ENCODE measurements at regions not wholly inside any gene's neighbourhood (a gene's known extent, or its start where the extent isn't known, plus 50 kb on each side); places are given as distances from the start of the nearest gene placed in this dataset.

- Mint-ChIP-seq H3K4me3 (peak overlapping the region; percentile 28), H3K27me3 (peaks cover 14% of the 10 kb centered on the region), H3K4me1 (no peaks in the 10 kb centered on the region), H3K9me3 (peaks cover 5% of the 10 kb centered on the region), H3K27ac (no peak overlapping the region), H3K36me3 (peaks cover 8% of the 10 kb centered on the region)
- ATAC-seq: no peak
Observed at GRCh38 chr4:153110739-153111138, 93.5 kb upstream of the TRIM2 start.

- Mint-ChIP-seq H3K27me3 (peaks cover 6% of the 10 kb centered on the region), H3K36me3 (peaks cover 8% of the 10 kb centered on the region), H3K4me3 (no peak overlapping the region), H3K4me1 (no peaks in the 10 kb centered on the region), H3K9me3 (peaks cover 5% of the 10 kb centered on the region), H3K27ac (no peak overlapping the region)
- ATAC-seq: no peak
Observed at GRCh38 chr4:153111426-153112040, 92.7 kb upstream of the TRIM2 start.

- Mint-ChIP-seq H3K4me3 (no peak overlapping the region), H3K36me3 (peaks cover 8% of the 10 kb centered on the region)
- peak; percentile 63 for ATAC-seq
Observed at GRCh38 chr4:153112041-153112441, 92.2 kb upstream of the TRIM2 start.

GRCh38 chr4:153113061-153113837, 91.0 kb upstream of the TRIM2 start:
- no peak for ATAC-seq
- H3K27me3 Mint-ChIP-seq: no peaks in the 10 kb centered on the region
- H3K4me1 Mint-ChIP-seq: no peaks in the 10 kb centered on the region
- H3K36me3 Mint-ChIP-seq: peaks cover 8% of the 10 kb centered on the region
- H3K4me3 Mint-ChIP-seq: no peak overlapping the region
- peaks cover 5% of the 10 kb centered on the region for H3K9me3 Mint-ChIP-seq
- no peak overlapping the region for H3K27ac Mint-ChIP-seq

More at GRCh38 chr4:153112041-153112441, 92.2 kb upstream of the TRIM2 start:
- peaks cover under 1% of the 10 kb centered on the region for H3K27me3 Mint-ChIP-seq
- H3K27ac Mint-ChIP-seq: no peak overlapping the region
- H3K9me3 Mint-ChIP-seq: peaks cover 5% of the 10 kb centered on the region
- H3K4me1 Mint-ChIP-seq: no peaks in the 10 kb centered on the region

GRCh38 chr4:153113838-153114105, 90.5 kb upstream of the TRIM2 start:
- Mint-ChIP-seq H3K27ac (no peak overlapping the region), H3K36me3 (peaks cover 8% of the 10 kb centered on the region), H3K9me3 (peaks cover 5% of the 10 kb centered on the region), H3K4me3 (no peak overlapping the region), H3K4me1 (no peaks in the 10 kb centered on the region), H3K27me3 (no peaks in the 10 kb centered on the region)
- ATAC-seq: no peak

GRCh38 chr4:153114771-153115321, 89.4 kb upstream of the TRIM2 start:
- H3K9me3 Mint-ChIP-seq: peaks cover 2% of the 10 kb centered on the region
- ATAC-seq: no peak
- H3K36me3 Mint-ChIP-seq: peaks cover 8% of the 10 kb centered on the region
- H3K4me1 Mint-ChIP-seq: no peaks in the 10 kb centered on the region
- no peaks in the 10 kb centered on the region for H3K27me3 Mint-ChIP-seq
- no peak overlapping the region for H3K27ac Mint-ChIP-seq
- no peak overlapping the region for H3K4me3 Mint-ChIP-seq

GRCh38 chr4:153115322-153116290, 88.6 kb upstream of the TRIM2 start:
- H3K9me3 Mint-ChIP-seq: no peaks in the 10 kb centered on the region
- peaks cover 5% of the 10 kb centered on the region for H3K36me3 Mint-ChIP-seq
- peak; percentile 88 for ATAC-seq
- H3K27ac Mint-ChIP-seq: no peak overlapping the region
- no peaks in the 10 kb centered on the region for H3K4me1 Mint-ChIP-seq
- H3K27me3 Mint-ChIP-seq: no peaks in the 10 kb centered on the region
- no peak overlapping the region for H3K4me3 Mint-ChIP-seq

- ATAC-seq: peak; percentile 14
- Mint-ChIP-seq H3K27ac (no peak overlapping the region), H3K4me1 (no peaks in the 10 kb centered on the region), H3K27me3 (no peaks in the 10 kb centered on the region), H3K9me3 (no peaks in the 10 kb centered on the region), H3K4me3 (no peak overlapping the region), H3K36me3 (no peaks in the 10 kb centered on the region)
Observed at GRCh38 chr4:153116291-153116680, 88.0 kb upstream of the TRIM2 start.

- Mint-ChIP-seq H3K9me3 (no peaks in the 10 kb centered on the region), H3K27ac (no peak overlapping the region)
- ATAC-seq: no peak
Observed at GRCh38 chr4:153116801-153117200, 87.4 kb upstream of the TRIM2 start.

GRCh38 chr4:153117554-153117953, 86.7 kb upstream of the TRIM2 start:
- no peaks in the 10 kb centered on the region for H3K36me3 Mint-ChIP-seq
- no peak for ATAC-seq
- H3K4me3 Mint-ChIP-seq: no peak overlapping the region
- no peaks in the 10 kb centered on the region for H3K27me3 Mint-ChIP-seq
- no peak overlapping the region for H3K27ac Mint-ChIP-seq
- no peaks in the 10 kb centered on the region for H3K9me3 Mint-ChIP-seq
- H3K4me1 Mint-ChIP-seq: no peaks in the 10 kb centered on the region

More at GRCh38 chr4:153116801-153117200, 87.4 kb upstream of the TRIM2 start:
- Mint-ChIP-seq H3K36me3 (no peaks in the 10 kb centered on the region), H3K27me3 (no peaks in the 10 kb centered on the region), H3K4me1 (no peaks in the 10 kb centered on the region), H3K4me3 (no peak overlapping the region)

- Mint-ChIP-seq H3K27ac (no peak overlapping the region), H3K27me3 (no peaks in the 10 kb centered on the region), H3K36me3 (no peaks in the 10 kb centered on the region), H3K4me3 (no peak overlapping the region), H3K4me1 (no peaks in the 10 kb centered on the region), H3K9me3 (no peaks in the 10 kb centered on the region)
- ATAC-seq: no peak
Observed at GRCh38 chr4:153119626-153120025, 84.6 kb upstream of the TRIM2 start.

GRCh38 chr4:153120235-153120634, 84.0 kb upstream of the TRIM2 start:
- Mint-ChIP-seq H3K9me3 (no peaks in the 10 kb centered on the region), H3K27ac (no peak overlapping the region), H3K4me1 (no peaks in the 10 kb centered on the region), H3K36me3 (no peaks in the 10 kb centered on the region), H3K27me3 (no peaks in the 10 kb centered on the region), H3K4me3 (no peak overlapping the region)
- ATAC-seq: no peak

GRCh38 chr4:153122855-153123254, 81.4 kb upstream of the TRIM2 start:
- Mint-ChIP-seq H3K4me3 (no peak overlapping the region), H3K27ac (peak overlapping the region; percentile 38), H3K4me1 (peaks cover 6% of the 10 kb centered on the region), H3K9me3 (no peaks in the 10 kb centered on the region), H3K36me3 (no peaks in the 10 kb centered on the region), H3K27me3 (no peaks in the 10 kb centered on the region)
- no peak for ATAC-seq

- no peak for ATAC-seq
- Mint-ChIP-seq H3K27me3 (no peaks in the 10 kb centered on the region), H3K4me3 (no peak overlapping the region), H3K4me1 (peaks cover 6% of the 10 kb centered on the region), H3K27ac (peak overlapping the region; percentile 13), H3K36me3 (no peaks in the 10 kb centered on the region), H3K9me3 (peaks cover 8% of the 10 kb centered on the region)
Observed at GRCh38 chr4:153126137-153126536, 78.1 kb upstream of the TRIM2 start.
